SK-N-SH (cell line): ENCODE measurements at regions not wholly inside any gene's neighbourhood (a gene's known extent, or its start where the extent isn't known, plus 50 kb on each side); places are given as distances from the start of the nearest gene placed in this dataset.

Source experiments
- CTCF ChIP-seq: fragments of 200-600 bp; sonication (generic); IDR thresholded peaks from 2 replicates; pipeline ENCODE4 v1.6.1; 2017; ENCODE audit warnings: antibody characterized with exemption, mild to moderate bottlenecking, moderate library complexity
- JUND ChIP-seq: IDR thresholded peaks from 2 replicates; pipeline ENCODE4 v1.4.0; 2012
- MEF2A ChIP-seq: IDR thresholded peaks from 2 replicates; pipeline ENCODE4 v1.4.0; 2012; ENCODE audit warnings: low read depth, borderline replicate concordance
- MXI1 ChIP-seq: IDR thresholded peaks from 2 replicates; pipeline ENCODE4 v1.6.1; 2012; ENCODE audit warnings: mild to moderate bottlenecking, low read depth, low read length, improper control_type of control experiment
- NRF1 ChIP-seq: IDR thresholded peaks from 2 replicates; pipeline ENCODE4 v1.6.1; 2012; ENCODE audit warnings: low read depth, mild to moderate bottlenecking, low read length
- POLR2AphosphoS5 ChIP-seq: IDR thresholded peaks from 2 replicates; pipeline ENCODE4 v1.6.1; 2012; ENCODE audit warnings: low read depth, low read length
- RAD21 ChIP-seq: IDR thresholded peaks from 2 replicates; pipeline ENCODE4 v1.6.1; 2012; ENCODE audit warnings: mild to moderate bottlenecking, low read length
- TAF1 ChIP-seq: IDR thresholded peaks from 2 replicates; pipeline ENCODE4 v1.6.1; 2012; ENCODE audit warnings: low read depth, mild to moderate bottlenecking, low read length, moderate library complexity, borderline replicate concordance
- TEAD4 ChIP-seq: IDR thresholded peaks from 2 replicates; pipeline ENCODE4 v1.4.0; 2012; ENCODE audit warnings: mild to moderate bottlenecking, borderline replicate concordance; ENCODE audit not compliant: insufficient read depth

GRCh38 chr18:78804206-78805030 is 175.2 kb upstream of the SALL3 start:
- TF ChIP-seq JUND (no peak), RAD21 (no peak), POLR2AphosphoS5 (no peak), MXI1 (no peak), NRF1 (no peak), CTCF (no peak), TAF1 (no peak), TEAD4 (no peak), MEF2A (no peak)
